ENCODE measurements at regions not wholly inside any gene's neighbourhood (a gene's known extent, or its start where the extent isn't known, plus 50 kb on each side); places are given as distances from the start of the nearest gene placed in this dataset.

DNA sequence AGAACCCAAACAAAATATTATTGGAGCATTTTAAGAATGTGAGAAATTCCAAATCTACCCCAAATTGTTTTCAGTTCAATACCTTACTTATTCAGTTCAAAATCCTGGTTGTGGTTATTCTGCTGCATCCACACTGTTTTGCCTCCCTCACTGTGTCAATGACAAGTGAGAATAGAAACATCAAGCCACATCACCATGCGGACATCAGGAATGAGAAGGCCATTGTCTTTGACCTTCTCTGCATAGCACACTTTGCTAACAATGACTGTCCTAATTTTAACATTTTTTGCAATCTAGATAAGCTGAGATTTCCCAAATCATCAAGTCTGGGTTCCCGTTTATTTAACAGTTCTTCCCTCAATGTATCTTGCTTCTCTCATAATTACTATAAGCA, 93.7 kb downstream of the ELAPOR2 start:
- TF ChIP-seq EZH2 (IDR thresholded peaks at IDR 0.05; ENCODE audit: insufficient read depth, poor library complexity, severe bottlenecking) = no peak
- TF ChIP-seq EZH2phosphoT487 (IDR thresholded peaks at IDR 0.05; ENCODE audit: insufficient read depth, low read depth) = no peak
